NCI-H524 treated with DMSO at 0.1 percent for 48 hours (cell line): ENCODE measurements at regions not wholly inside any gene's neighbourhood (a gene's known extent, or its start where the extent isn't known, plus 50 kb on each side); places are given as distances from the start of the nearest gene placed in this dataset.

ENCODE experiments used
- DNase-seq: peaks from one replicate; lab custom pipeline; 2025; lab: John Stamatoyannopoulos, UW

GRCh38 chr14:80146941-80147340 is 64.4 kb downstream of the DIO2 start:
- DNase-seq = no peak

- no peak for DNase-seq
Observed at GRCh38 chr14:80136358-80136757, 74.9 kb downstream of the DIO2 start.

- DNase-seq = no peak
Observed at GRCh38 chr14:80135305-80136088, 75.8 kb downstream of the DIO2 start.

GRCh38 chr14:80134321-80134720 is 77.0 kb downstream of the DIO2 start:
- no peak for DNase-seq

DNA sequence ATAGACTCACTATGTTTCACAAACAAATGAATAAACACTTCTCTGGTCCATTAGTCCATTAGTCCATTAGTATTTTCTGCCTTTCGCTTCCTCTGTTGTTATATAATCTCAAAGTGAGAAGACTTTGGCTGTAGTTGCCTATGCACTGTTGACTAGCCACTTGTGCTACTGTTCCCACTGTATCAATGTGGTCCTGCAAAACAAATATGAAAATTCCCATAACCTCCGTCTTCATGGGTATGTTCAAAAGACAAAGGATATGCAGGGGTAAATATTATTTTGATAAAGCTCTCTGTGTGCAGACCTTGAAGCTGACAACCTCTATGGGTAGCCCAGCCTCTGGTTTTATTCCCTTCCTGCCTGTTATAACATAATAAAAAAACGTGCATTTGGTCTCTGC is 77.8 kb downstream of the DIO2 start:
- DNase-seq = no peak

- no peak for DNase-seq
Observed at GRCh38 chr14:80127466-80127865, 83.8 kb downstream of the DIO2 start.

DNA sequence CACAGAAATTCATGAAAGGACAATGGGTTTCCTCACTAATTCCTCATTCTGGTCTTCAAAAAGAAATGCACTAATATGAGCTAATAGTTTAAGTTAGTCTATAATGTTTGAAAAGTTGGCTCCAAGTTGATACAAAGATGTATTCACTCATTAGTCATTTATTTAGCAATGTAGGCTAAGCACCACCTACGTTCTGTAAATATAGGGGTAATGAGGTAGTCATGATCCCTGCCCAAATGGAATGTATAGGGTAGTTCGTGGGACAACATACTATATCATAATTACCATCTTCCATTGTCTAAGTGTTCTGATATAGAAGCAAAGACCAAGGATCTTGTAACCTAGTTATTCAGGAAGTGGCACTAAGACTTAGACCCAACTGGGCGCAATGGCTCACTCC is 86.5 kb downstream of the DIO2 start:
- DNase-seq = no peak

DNA sequence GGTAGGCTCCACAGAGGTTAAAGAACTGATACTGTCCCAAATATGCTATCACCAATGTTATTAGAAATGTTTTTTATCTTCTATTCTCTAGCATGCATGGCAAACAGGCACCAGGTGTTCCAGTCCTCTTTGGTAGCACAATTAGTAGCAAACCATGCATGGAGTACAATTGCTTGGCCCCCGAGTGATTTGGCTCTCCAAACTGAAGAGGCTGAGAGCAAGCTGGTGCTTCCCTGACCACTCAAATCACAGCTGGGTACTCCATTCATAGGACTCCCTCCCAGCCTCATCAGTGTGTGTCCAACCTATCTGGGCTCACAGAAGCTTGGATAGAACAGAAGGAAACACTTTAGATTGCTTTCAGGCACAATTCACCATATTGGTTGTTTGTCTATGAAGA is 93.4 kb downstream of the DIO2 start:
- peak; percentile 92 for DNase-seq

DNA sequence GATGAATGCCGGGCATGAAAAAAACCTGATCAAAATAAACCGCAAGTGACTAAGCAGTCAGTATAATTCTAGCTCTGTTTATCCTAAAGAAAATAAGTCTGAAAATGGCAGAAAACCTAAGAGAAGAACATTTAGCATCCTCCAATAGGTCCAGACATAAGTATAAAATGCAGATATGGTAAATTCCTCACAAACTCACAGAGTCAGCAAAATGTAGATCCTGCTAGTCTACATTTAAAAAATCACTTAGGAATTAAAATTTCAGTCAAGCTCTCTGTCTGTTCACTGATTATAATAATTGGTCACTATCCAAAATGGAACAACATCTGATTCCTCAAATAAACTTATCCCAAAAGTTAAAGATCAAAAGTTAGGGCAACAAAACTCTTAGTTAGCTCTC is 95.1 kb downstream of the DIO2 start:
- DNase-seq = no peak

DNA sequence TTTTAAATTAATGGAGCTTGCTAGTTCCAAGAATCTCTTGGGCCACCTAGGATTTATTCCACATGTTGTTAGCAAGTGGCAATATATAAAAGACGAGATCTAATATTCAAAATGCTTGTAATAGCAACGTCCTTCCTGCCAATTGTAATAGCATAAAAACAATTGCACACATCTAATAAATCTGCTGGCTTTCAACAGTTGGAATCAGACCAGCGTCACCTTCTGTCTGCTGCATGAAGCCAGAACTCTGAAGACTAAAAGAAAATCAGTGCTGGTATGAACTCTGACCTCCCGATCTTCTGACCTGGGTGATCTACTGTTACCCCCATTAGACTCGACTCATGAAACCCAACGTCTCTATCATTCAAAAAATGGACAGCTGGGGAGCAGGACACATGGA is 100.6 kb downstream of the DIO2 start:
- DNase-seq = no peak

GRCh38 chr14:80109055-80109454 is 102.2 kb downstream of the DIO2 start:
- no peak for DNase-seq

- no peak for DNase-seq
Observed at GRCh38 chr14:80108430-80108829, 102.9 kb downstream of the DIO2 start.

- DNase-seq = no peak
Observed at GRCh38 chr14:80105488-80105994, 105.8 kb downstream of the DIO2 start.

DNA sequence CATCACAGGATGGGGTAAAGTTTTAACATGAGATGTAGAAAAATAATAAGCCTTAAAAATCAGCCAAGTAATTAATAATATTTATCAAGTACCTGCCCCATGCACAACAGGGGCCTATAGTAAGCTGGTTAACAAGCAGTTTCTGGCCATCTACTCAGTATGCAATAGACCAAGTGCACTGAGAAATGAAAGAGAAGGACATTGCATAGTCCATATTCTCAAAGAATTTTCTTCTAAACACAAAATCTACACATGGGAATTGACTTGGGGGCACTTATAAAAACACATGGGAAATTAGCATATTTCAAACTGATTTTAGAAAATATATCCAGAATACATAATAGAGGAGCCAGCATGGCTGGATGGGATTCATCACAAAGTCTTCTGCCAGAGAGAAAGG is 109.5 kb downstream of the DIO2 start:
- DNase-seq = no peak

GRCh38 chr14:80100681-80101080 is 110.6 kb downstream of the DIO2 start:
- no peak for DNase-seq

DNA sequence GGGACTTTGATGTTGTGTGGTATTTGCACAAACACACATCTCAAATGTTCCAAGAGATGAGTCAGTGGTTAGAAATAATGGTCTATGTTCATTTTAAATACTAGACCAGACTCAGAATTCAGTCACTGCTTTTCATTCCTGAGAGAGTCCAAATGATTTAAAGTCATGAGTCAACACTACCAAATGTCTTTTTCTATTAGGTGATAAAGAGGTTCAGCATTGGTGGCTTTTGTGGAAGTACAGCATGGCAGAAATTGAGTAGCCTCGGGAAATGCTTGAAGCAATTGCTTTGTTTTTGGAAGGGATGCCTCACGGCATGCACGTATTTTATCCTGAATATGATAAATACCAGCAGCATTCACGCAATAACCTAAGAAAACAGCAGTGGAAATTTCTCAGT is 115.7 kb downstream of the DIO2 start:
- no peak for DNase-seq

- no peak for DNase-seq
Observed at GRCh38 chr14:80087411-80087810, 123.9 kb downstream of the DIO2 start.

DNA sequence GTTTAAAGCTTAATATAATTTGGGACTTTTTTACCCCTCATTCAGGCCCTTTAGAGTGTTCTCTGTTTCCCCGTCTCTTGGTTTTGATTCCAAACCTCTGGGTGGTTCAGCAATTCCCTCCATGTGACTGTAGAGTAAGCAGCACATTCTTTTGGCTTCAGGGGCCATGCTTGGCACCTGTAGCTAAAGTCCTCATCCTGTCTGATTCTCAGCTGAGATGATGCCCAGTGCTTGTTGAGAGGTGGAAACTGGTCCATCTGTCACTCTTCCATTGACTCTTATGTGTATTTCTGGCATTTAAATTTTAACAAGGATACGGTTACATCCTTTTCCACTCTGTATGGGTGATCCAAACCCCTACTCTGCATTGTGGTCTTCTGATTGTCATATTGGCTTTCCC is 127.1 kb downstream of the DIO2 start:
- no peak for DNase-seq

GRCh38 chr14:80080601-80081000 is 130.7 kb downstream of the DIO2 start:
- DNase-seq = no peak

DNA sequence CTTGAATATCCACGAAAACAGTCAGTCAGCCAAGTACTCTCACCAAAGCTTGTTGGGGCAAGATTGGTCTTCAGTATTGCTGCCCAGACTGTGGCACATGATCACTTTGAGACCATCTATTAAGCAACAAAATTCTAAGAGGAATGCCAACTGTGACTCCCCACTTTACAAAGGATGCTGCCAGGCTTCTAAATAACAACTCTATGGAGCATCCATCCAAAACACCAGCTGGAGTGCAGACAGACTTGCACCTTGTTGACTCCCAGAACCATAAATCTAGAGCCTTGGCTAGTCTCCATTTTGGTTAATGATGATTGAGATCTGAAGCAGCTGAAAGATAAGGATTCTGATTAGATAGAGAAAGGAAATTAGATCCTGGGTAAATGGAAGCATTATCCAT is 132.8 kb downstream of the DIO2 start:
- no peak for DNase-seq

DNA sequence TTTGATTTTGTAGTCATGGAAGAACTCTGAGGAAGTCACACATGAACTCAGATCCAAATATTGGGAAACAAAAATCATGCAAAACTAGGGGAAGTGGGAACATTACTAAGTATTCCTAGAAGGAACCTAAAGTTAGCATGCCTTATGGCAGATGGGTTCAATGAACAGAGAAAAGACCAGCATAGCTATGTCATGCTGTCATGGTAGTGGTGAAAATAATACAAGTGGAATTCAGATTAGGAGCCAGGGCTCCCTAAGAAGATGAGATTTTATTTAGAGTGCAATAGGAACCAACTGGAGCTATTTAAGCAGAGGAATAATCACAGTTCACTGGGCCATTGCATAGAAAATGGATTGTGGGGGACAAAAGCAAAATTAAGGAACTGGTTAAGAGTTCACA is 134.0 kb downstream of the DIO2 start:
- no peak for DNase-seq

- no peak for DNase-seq
Observed at GRCh38 chr14:80074900-80075574, 136.3 kb downstream of the DIO2 start.

DNA sequence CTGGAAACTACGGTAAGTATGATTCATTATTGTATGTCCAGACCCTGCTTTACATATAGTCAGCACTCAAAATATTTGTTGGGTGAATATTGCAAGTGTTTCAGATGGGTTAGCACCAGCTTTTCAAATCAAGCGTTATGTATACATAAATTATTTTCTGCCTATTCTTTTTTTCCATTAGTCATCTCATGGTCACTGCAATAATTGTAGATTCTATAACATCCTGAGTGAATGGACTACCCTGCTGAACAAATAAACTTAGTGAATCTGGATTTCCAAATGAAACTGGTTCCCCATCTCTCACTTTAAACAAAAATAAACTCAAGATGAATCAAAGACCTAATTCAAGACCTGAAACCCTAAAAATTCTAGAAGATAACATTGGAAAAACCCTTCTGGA is 152.3 kb downstream of the DIO2 start:
- DNase-seq = no peak

GRCh38 chr14:80056497-80056801 is 154.9 kb downstream of the DIO2 start:
- DNase-seq = no peak
